Dermis microvascular lymphatic vessel endothelial cell (primary cell): ENCODE measurements at regions not wholly inside any gene's neighbourhood (a gene's known extent, or its start where the extent isn't known, plus 50 kb on each side); places are given as distances from the start of the nearest gene placed in this dataset.

Experiments used
- DNase-seq, 2 donors: peaks; one replicate each; pipeline versions ENCODE4 v3.0.0 to v3.0.0-alpha.2; 2010; ENCODE audit warnings: low read depth in 2 of 2

GRCh38 chr4:23260511-23260910 lies 567.8 kb downstream of the GBA3 start:
- no peak for DNase-seq

- DNase-seq: no peak
Measured at GRCh38 chr4:23245203-23245832, 552.6 kb downstream of the GBA3 start.

GRCh38 chr4:23242962-23243361 lies 550.2 kb downstream of the GBA3 start:
- no peak for DNase-seq

- DNase-seq: no peak
Measured at GRCh38 chr4:23241408-23241807, 548.7 kb downstream of the GBA3 start.

GRCh38 chr4:23238848-23239247 lies 546.1 kb downstream of the GBA3 start:
- DNase-seq: no peak

- no peak for DNase-seq
Measured at GRCh38 chr4:23237771-23238170, 545.0 kb downstream of the GBA3 start.

GRCh38 chr4:23235628-23236390 lies 543.1 kb downstream of the GBA3 start:
- no peak for DNase-seq

- no peak for DNase-seq
Measured at GRCh38 chr4:23234716-23235115, 542.0 kb downstream of the GBA3 start.

GRCh38 chr4:23234018-23234417 lies 541.3 kb downstream of the GBA3 start:
- DNase-seq: no peak

- no peak for DNase-seq
Measured at GRCh38 chr4:23233596-23233995, 540.9 kb downstream of the GBA3 start.

- DNase-seq: no peak
Measured at GRCh38 chr4:23232987-23233386, 540.2 kb downstream of the GBA3 start.

GRCh38 chr4:23225564-23225963 lies 532.8 kb downstream of the GBA3 start:
- DNase-seq: no peak

GRCh38 chr4:23224684-23225420 lies 532.1 kb downstream of the GBA3 start:
- DNase-seq: no peak

- no peak for DNase-seq
Measured at GRCh38 chr4:23220911-23221310, 528.2 kb downstream of the GBA3 start.

GRCh38 chr4:23219779-23220408 lies 527.2 kb downstream of the GBA3 start:
- DNase-seq: no peak

GRCh38 chr4:23213198-23213597 lies 520.5 kb downstream of the GBA3 start:
- DNase-seq: no peak

- no peak for DNase-seq
Measured at GRCh38 chr4:23212558-23212957, 519.8 kb downstream of the GBA3 start.

- no peak for DNase-seq
Measured at GRCh38 chr4:23207059-23207458, 514.3 kb downstream of the GBA3 start.

- DNase-seq: no peak
Measured at GRCh38 chr4:23202712-23203247, 510.0 kb downstream of the GBA3 start.

GRCh38 chr4:23194751-23195150 lies 502.0 kb downstream of the GBA3 start:
- DNase-seq: no peak

GRCh38 chr4:23174179-23174578 lies 481.4 kb downstream of the GBA3 start:
- DNase-seq: no peak

GRCh38 chr4:23171976-23172375 lies 479.2 kb downstream of the GBA3 start:
- no peak for DNase-seq
